NCI-H2196 treated with DMSO at 0.1 percent for 48 hours (cell line): ENCODE measurements at regions not wholly inside any gene's neighbourhood (a gene's known extent, or its start where the extent isn't known, plus 50 kb on each side); places are given as distances from the start of the nearest gene placed in this dataset.

Source experiments
- DNase-seq: peaks from one replicate; lab custom pipeline; 2025; ENCODE audit not compliant: unreplicated experiment; lab: John Stamatoyannopoulos, UW

GRCh38 chr10:70966646-70967553 is 78.5 kb upstream of the PCBD1 start:
- DNase-seq, result no peak

DNA sequence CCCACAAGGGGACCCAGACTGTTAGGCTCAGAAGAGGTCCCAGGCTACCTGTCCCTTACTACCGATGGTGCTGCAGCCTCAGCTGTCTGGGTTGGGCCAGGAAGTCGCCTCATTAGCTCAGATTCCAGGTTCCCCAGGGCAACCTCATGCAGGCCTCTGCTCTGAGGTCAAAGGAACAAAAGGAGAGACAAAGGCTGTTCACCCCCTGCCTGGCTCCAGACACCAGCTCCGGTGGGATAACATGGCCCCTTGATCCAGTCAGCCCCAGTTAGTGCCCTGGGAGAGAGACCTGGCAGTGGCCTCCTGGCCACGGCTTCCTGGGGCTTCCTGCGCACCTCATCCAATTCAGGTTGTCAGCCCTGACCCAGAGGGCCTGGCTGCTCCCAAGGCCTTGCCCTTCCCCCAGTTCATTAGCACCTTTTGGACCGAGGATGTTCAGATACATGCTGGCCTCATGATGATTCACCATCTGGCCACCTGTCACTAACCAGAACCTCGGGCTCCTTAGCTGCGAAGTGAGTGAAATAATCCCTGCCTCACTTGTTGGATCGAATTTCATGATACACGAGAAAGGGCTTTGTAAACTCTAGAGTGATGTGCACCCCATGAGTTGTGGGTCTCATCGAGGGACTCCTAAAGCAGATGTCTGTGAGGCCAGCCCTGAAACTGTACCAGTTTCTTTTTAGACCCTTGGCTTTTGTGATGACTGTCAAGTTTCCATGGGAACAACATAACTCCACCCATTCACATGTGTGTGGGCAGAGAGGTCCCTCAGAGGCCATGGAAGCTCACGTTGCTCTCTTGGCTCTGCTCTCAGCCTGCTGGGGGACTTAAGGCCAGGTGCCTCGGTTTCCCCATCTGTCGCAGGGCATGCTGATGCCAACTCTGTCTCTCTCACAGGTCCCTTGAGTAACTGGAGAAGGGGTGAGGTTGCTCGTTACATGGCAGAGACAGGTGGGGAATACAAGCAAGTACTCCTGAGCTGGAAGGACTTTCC is 79.5 kb upstream of the PCBD1 start:
- DNase-seq, result no peak

DNA sequence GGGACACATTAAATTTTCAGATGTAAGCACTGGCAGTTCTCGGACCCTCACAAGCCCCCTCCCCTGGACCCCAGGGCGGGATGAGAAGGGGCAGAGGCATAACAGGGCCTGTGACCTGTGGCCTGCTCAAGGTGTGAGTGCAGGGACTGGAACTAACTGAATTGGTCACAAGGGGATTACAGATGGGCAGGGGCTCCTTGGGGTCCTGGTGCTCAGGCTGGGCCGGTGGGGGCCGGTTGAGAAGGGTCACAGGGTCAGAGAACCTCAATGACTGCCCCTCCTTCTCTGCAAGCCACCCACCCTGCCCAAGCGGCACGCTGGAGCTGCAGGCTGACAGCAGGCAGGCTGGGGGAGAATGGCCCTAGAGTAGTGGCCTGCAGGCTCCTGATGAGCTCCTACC is 80.8 kb upstream of the PCBD1 start:
- DNase-seq, result no peak

DNA sequence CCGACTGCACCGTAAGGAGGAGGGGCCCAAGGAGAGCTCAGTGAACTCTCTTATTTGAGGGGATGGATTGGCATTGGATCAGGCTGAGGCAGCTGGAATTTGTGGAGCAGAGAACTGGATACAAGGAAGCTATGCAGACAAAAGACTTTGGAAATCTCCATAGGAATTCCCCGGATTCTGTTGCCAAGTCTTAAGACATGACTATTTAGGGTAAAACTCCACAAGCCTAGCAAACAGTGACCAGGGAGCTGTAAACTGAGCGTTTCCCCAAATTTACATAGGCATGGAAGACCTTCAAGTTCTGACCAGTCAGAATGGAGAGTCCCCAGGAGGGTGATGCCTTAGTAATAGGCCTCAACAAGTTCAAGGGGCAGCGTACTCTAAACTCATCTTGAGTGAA is 82.5 kb upstream of the PCBD1 start:
- no peak for DNase-seq

DNA sequence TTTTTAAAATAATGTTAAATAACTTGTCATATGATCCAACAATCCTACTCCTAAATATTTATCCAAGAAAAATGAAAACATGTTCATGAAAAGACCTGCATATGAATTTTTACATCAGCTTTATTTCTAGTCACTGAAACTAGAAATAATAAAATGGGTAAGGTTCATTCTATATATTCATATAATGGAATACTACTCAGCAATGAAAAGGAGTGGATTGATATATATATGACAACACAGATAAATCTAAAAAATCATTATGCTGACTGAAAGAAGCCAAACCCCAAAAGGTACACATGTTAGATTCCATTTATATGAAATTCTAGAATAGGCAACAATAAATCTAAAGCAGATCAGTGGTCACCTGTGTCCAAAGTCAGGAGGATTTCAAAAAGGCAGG is 84.9 kb upstream of the PCBD1 start:
- no peak for DNase-seq

DNA sequence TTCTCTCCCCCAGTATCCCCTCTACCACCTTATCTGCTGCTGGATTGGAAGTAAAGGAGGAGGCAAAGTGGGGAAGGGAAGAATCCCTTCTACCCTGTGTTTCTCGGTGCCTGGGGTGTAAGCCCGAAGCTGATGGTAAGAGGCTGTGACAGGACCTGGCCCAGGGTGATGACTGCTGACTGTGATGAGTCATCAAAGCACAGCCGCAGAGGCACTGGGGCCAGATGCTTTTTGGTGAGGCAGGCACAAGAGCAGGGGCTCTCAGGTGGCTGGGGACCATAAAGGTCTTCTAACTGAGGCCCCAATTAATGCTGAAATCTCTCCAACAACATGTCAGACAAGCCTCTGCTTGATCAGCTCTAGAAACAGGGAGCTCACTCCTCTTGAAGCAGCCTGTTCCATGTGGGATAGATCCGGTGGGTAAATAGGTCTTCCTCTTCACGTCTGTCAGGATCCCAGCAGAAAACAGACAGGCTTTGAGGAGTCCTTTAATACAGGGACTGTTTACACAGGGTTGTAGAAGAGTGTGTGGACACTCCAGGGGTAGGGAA is 86.1 kb upstream of the PCBD1 start:
- DNase-seq, result no peak

GRCh38 chr10:70974920-70975319 is 86.6 kb upstream of the PCBD1 start:
- DNase-seq, result no peak

DNA sequence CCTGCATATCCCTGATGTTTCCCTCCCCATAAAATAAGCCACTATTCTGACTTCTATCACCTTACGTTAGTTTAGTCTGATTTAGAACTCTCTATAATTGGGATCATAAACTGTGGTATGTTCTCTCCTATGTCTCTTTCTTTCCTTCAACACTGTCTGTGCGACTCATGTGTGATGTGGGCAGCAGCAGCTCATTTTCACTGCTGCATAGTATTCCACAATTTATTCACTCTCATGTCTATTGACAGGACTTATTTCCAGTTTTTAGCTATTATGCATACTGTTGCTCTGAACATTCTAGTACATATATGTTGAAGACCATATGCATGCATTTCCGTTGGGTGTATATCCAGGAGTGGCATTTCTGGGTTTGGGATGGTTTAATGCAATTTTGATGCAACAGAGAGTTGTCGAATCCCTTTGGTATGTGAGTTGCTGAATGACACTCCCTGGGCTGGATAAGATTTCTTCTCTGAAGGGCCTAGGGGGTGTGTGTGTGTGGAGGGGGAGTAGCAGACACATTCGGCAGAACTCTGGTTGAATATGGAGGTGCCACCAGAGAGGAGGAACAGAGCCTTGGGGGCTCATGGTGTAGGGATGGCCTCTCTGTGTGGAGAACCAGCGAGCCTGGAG is 87.8 kb upstream of the PCBD1 start:
- no peak for DNase-seq

DNA sequence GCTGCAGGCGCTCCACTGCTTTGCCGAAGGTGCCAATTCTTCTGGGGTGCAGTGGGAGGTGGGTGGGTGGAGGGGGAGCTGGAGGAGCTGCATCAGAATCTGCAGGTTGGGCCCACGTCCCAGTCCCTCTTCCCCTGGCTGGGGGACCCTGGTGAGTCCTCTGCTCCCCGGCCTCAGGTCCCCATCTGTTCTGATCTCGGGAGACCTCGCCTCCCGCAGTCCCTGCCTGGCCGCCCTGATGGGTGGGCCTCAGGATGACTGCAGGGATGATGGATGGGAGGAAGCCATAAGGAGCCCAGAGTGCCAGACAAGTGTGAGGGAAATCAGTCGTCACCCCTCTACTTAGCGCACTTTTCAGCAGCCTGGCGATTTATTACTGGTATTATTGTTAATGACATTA is 89.3 kb upstream of the PCBD1 start:
- no peak for DNase-seq

DNA sequence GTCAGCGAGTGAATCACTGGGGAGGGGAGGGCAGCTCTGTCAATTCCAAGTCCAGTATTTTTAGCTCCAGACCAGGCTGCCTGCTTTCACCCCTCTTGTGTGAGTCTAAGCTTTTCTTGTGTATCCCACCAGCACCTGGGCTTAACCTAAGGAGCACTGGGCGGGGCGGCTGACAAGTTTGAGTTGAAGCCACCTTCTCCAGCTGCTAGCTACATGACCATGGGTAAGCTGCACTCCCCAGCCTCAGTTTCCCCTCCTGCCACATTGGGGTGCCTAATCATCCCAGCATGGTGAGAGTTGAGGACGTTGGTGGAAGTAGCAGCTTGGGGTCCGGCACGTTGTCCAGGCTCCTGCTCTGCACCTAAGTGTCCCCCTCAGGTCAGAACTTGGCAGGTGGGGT is 89.8 kb upstream of the PCBD1 start:
- DNase-seq, result no peak

DNA sequence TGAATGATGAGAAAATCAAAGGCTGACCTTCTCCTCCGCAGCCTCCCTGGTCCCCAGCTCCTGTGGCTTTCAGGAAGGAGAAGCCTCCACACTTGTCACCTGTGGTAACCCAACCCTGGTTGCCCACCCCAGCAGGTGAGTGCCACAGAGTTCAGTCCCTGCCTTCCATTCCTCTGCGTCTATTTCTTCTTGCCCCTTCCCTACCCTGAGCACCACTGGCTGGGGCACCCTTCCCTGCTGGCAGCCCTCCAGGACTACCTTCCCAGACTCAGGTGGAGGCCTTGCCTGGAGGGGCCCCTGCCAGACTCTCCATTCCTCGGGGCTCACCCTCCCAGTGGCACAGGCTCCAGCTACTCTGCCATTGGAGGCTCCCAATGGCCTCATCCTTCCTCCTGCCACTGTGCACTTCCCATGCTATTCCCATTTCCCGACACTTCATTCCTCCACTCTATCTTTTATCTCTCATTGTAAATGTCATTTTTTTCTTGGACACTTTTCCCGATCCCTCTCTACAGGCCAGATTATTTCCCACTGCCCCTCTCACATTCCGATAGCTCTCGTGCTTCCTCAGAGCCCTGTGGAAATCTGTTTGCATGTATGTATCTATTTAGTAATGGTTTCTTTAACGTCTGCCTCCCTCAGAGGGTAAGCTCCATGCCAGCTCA is 90.6 kb upstream of the PCBD1 start:
- DNase-seq, result no peak

- DNase-seq, result no peak
These were observed 92.3 kb upstream of the PCBD1 start for GRCh38 chr10:70980687-70981086.

- no peak for DNase-seq
These were observed 92.9 kb upstream of the PCBD1 start for GRCh38 chr10:70981171-70981836.

DNA sequence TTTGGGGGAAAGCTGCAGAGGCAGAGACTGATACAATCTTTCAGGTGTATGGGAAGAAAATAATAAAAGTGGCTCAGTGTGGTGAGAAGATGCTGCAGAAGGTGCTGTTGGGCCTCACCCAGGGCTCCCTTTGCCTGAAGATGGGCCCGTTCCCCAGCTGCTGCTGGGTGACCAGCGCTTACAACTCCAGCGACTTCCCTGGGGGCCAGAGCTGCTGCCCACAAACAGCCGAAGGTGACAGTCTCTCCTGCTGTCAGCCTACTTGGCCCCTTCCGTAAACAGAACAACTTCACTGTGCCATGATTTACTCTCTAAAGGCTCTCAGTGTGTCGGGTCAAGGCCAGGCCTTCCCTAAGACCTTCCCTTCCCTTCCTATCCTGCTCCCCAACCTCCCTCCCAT is 93.6 kb upstream of the PCBD1 start:
- no peak for DNase-seq

DNA sequence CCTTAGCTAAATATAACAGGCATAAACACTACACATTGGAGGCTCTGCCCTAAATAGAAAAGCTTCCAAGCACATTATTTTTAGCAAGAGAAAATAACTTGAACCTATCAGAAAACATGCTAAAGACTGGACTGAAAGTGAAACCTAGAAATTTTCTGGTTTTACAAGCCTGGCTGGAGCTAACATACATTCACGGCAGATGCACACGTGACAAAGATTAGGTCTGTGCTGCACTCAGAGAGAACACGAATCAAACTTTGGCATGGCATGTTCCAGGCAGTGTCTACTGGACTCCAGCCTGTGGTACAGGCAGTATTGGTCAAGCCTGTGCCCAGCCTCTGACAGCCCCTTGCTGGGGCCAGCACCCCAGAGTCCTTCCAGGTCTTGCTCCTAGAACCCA is 94.1 kb upstream of the PCBD1 start:
- no peak for DNase-seq

DNA sequence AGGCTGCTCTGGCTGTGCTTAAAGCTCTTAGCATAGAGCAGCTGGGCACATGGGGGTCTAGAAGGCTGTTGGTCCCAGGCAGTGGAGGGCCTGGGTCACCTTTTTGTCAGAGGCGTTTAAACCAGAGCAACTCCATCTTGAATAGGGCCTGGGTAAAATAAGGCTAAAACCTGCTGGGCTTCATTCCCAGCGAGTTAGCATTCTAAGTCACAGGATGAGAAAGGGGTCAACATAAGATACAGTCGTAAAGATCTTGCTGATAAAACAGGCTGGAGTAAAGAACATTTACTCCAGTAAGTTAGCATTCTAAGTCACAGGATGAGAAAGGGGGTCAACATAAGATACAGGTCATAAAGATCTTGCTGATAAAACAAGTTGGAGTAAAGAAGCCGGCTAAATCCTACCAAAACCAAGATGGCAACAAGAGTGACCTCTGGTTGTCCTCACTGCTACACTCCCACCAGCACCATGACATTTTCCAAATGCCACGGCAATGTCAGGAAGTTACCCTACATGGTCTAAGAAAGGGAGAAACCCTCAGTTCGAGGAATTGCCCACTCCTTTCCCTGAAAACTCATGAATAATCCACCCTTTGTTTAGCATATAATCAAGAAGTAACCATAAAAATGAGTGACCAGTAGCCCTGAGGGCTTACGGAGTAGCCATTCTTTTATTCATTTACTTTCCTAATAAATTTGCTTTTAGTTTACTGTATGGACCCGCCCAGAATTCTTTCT is 96.8 kb upstream of the PCBD1 start:
- no peak for DNase-seq

DNA sequence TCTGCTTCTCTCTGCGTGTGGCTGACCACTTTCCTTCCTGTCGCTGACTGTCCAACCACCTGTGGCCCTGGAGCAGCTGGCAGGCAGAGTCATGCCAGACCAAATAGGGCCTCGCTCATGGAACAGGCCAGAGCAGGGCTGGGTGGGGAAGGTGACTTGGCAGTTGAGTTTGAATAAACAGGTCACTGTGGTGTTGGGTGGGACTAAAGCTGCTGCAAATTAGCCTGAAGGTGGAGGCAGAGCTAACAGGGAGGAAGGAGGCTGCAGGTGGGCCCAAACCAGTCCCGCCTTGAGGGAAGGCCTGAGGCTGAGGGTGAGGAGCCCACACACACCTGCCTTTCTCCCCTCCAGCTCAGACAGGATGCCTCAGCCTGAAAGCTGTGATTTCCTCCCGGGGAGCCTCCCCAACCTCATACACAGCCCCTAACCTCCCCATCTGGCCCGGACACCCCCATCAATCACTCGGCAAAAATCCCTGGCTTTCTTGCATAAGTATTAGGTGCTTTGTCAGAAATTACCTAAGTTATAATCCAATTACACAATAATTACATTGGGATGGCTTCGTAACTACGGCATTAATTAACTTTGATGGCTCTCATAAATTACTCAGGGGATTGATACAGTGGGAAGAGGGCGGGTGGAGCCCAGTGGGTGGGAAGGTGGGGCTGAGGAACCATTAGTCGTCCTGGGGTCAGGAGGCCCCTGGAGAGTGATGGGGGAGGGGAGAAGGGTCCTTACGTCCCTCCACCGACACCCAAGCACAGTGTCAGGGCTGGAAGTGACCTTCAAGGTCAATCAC is 97.7 kb upstream of the PCBD1 start:
- no peak for DNase-seq

DNA sequence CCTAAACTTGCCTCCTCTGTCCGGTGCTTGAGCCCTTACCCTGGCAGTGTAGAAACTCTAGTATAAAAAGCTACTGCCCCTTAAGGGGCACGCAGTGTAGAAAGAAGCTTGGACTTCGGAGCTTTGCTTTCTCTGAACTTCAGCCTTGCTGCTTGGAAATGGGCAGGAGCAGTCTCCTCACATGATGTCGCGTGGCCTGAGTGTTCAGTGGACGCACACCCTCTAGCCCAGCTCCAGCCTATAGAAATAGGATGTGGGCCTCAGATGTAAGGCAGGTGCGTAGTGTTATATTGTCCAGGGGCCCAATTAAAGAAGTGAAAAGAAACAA is 98.2 kb upstream of the PCBD1 start:
- DNase-seq, result no peak
